ENCODE measurements at regions not wholly inside any gene's neighbourhood (a gene's known extent, or its start where the extent isn't known, plus 50 kb on each side); places are given as distances from the start of the nearest gene placed in this dataset.

DNA sequence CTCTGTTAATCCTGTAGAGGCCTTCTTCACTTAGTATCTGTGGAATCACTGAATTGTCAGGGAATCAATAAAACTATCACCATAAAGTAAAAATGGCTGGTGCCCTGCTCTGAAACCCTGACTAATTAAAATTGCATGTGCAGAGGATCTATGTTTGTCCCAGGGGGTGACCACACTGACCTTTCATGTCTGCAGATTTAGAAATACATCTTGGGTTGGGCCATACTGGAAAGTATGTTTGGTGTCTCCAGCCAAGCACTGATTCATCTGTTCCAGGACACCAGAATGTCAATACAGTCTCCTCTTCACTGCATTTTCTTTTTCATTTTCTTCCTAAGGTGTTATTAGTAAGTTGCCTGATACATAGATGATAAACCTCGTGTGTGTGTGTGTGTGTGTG lies 490.9 kb upstream of the INTU start:
- Mint-ChIP-seq H3K27me3 (no peaks in the 10 kb centered on the region), H3K9me3 (no peaks in the 10 kb centered on the region), H3K27ac (no peak overlapping the region), H3K4me3 (no peak overlapping the region), H3K36me3 (ENCODE audit: low read depth) (no peaks in the 10 kb centered on the region), H3K4me1 (ENCODE audit: low read depth) (no peaks in the 10 kb centered on the region)
- intact Hi-C loops (cut with micrococcal nuclease) = no loop called here
- DNase-seq = no peak
- ChIA-PET CTCF (no interaction called here), POLR2A (no interaction called here)
- ATAC-seq = no peak
- TF ChIP-seq, protein P1, sequence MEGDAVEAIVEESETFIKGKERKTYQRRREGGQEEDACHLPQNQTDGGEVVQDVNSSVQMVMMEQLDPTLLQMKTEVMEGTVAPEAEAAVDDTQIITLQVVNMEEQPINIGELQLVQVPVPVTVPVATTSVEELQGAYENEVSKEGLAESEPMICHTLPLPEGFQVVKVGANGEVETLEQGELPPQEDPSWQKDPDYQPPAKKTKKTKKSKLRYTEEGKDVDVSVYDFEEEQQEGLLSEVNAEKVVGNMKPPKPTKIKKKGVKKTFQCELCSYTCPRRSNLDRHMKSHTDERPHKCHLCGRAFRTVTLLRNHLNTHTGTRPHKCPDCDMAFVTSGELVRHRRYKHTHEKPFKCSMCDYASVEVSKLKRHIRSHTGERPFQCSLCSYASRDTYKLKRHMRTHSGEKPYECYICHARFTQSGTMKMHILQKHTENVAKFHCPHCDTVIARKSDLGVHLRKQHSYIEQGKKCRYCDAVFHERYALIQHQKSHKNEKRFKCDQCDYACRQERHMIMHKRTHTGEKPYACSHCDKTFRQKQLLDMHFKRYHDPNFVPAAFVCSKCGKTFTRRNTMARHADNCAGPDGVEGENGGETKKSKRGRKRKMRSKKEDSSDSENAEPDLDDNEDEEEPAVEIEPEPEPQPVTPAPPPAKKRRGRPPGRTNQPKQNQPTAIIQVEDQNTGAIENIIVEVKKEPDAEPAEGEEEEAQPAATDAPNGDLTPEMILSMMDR (IDR thresholded peaks at IDR 0.05) = no peak

DNA sequence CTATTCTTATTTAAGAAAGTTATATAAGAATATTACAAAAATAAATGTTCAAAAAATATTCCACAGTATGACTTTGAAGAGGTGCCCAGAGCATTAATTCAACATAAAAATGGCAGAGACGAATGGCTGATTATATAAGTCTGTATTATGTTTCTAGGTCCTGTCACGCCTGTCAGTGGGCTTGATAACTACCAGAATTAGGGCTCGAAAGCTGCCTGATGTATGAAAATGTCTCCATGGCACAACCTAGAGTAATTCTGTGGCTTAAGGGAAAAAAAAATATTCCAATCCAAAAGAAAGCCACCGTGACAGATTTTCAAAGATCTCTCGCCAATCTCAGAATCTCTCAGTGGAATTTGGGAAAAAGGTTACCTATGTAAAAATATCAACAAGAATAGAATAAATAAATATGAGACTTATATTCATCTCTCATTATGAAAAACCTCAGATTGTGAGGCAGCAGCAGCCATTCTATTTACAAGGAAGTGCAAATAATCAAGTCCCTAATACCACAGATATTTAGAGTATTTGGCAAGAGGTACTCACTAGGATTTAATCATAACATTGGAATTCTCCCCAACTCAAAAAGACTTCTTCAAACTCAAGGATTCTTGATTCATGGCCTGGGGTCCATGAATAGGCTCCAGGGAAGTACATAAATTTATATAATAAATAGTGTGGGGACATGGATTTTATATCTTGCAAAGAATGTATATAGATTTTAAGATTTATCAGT lies 489.1 kb upstream of the INTU start:
- intact Hi-C loops (cut with micrococcal nuclease) = no loop called here
- H3K27me3 Mint-ChIP-seq = no peaks in the 10 kb centered on the region
- no peak for DNase-seq
- H3K27ac Mint-ChIP-seq = no peak overlapping the region
- TF ChIP-seq, protein P1 (IDR thresholded peaks at IDR 0.05) = no peak
- ATAC-seq = no peak
- no peaks in the 10 kb centered on the region for H3K9me3 Mint-ChIP-seq
- ChIA-PET POLR2A (no interaction called here), CTCF (no interaction called here)
- no peaks in the 10 kb centered on the region for H3K36me3 Mint-ChIP-seq (ENCODE audit: low read depth)
- no peak overlapping the region for H3K4me3 Mint-ChIP-seq
- H3K4me1 Mint-ChIP-seq (ENCODE audit: low read depth) = no peaks in the 10 kb centered on the region

DNA sequence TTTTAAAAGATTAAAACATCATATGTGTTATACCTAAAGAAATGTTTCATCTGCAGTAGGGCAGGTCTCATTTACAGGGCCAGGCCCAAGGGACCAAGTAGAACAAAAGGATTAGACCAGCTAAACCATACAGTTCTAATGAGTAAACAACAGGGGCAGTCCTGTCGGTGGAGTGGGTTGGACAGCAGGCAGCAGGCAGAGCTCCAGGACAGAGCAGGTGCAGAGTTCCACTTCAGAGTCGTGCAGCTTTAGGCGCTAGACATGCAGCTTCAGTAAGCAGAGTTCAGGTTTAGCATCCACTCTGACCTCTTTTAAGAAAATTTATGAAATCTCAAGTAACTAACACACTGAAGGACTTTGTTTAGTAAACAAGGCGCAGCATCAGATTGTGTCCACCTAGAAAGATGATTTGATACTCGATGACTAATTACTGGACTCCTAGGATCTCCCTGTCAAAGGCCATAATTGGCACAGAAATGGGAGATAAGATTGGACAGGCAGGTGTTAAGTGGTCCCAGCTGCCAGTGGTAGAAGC lies 487.7 kb upstream of the INTU start:
- no peak for DNase-seq
- ATAC-seq = no peak
- Mint-ChIP-seq H3K4me3 (no peak overlapping the region), H3K4me1 (ENCODE audit: low read depth) (no peaks in the 10 kb centered on the region), H3K27ac (no peak overlapping the region), H3K36me3 (ENCODE audit: low read depth) (no peaks in the 10 kb centered on the region), H3K27me3 (no peaks in the 10 kb centered on the region), H3K9me3 (no peaks in the 10 kb centered on the region)
- ChIA-PET POLR2A (no interaction called here), CTCF (no interaction called here)
- TF ChIP-seq, protein P1 (IDR thresholded peaks at IDR 0.05) = no peak
- intact Hi-C loops (cut with micrococcal nuclease) = no loop called here

DNA sequence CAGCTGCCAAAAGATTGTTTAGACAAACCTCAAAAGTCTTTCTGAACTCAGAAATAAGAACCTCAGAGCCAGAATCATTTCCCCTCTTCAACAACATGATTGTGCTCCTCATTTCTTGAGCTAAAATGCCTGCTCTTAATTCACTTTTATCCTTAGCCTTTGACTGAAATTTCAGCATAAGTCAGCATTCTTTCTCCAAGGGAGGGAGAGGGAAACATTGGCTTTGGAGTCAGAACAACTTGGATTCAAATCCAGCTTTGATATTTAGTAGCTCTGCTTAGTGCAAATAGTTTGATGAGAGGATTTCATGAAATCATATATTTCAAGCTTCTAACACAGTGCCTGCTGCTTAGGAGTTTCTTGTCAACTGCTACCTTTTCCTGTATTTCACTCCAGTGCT lies 484.6 kb upstream of the INTU start:
- no peaks in the 10 kb centered on the region for H3K27me3 Mint-ChIP-seq
- no peak overlapping the region for H3K27ac Mint-ChIP-seq
- intact Hi-C loops (cut with micrococcal nuclease) = no loop called here
- CTCF ChIA-PET = no interaction called here
- H3K9me3 Mint-ChIP-seq = peaks cover 2% of the 10 kb centered on the region
- POLR2A ChIA-PET = no interaction called here
- TF ChIP-seq, protein P1 (IDR thresholded peaks at IDR 0.05) = no peak
- ATAC-seq (no peak), DNase-seq (no peak)
- H3K36me3 Mint-ChIP-seq (ENCODE audit: low read depth) = no peaks in the 10 kb centered on the region
- H3K4me1 Mint-ChIP-seq (ENCODE audit: low read depth) = no peaks in the 10 kb centered on the region
- no peak overlapping the region for H3K4me3 Mint-ChIP-seq

DNA sequence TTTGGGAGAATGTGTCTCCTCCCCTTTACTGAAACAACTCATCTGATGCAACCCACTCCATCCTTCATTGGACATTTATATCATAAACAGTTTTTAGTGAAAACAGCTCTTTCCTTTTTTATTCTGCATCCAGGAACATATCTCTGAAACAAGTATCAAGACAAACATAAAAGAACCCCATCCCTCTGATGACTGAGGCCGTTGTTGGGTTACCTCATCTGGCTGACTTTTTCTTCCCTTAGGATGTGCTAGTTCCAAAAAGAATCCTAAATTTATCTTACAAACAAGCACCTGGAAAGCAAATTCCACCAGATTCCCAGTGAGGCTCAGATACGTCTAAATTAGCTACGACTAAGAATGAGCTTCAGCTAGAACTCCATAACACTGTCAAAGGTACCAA lies 483.7 kb upstream of the INTU start:
- TF ChIP-seq, protein P1 (IDR thresholded peaks at IDR 0.05) = no peak
- ATAC-seq (no peak), DNase-seq (no peak)
- Mint-ChIP-seq H3K9me3 (peaks cover 2% of the 10 kb centered on the region), H3K4me1 (ENCODE audit: low read depth) (no peaks in the 10 kb centered on the region), H3K36me3 (ENCODE audit: low read depth) (no peaks in the 10 kb centered on the region), H3K4me3 (no peak overlapping the region), H3K27ac (no peak overlapping the region), H3K27me3 (no peaks in the 10 kb centered on the region)
- ChIA-PET CTCF (no interaction called here), POLR2A (no interaction called here)
- intact Hi-C loops (cut with micrococcal nuclease) = no loop called here
